H9 (cell line): ENCODE measurements at regions not wholly inside any gene's neighbourhood (a gene's known extent, or its start where the extent isn't known, plus 50 kb on each side); places are given as distances from the start of the nearest gene placed in this dataset.

ENCODE experiments used
- DNase-seq: peaks from one replicate; pipeline ENCODE4 v3.0.0-alpha.2; 2017
- H2AFZ ChIP-seq: one replicate; pipeline ENCODE4 v1.6.1; 2013; ENCODE audit warnings: mild to moderate bottlenecking, low read length, control low read depth, moderate library complexity
- H2AK5ac ChIP-seq: 2 replicates; pipeline ENCODE4 v1.6.1; 2013; ENCODE audit warnings: low read length, control low read depth, mixed read lengths; ENCODE audit not compliant: insufficient read length
- H2BK120ac ChIP-seq: one replicate; pipeline ENCODE4 v1.6.1; 2013; ENCODE audit warnings: low read depth, mild to moderate bottlenecking, low read length, control low read depth, inconsistent platforms; ENCODE audit not compliant: poor library complexity, severe bottlenecking
- H2BK12ac ChIP-seq: 2 replicates; pipeline ENCODE4 v1.6.1; 2013; ENCODE audit warnings: low read length, control low read depth, mixed read lengths, low read depth; ENCODE audit not compliant: insufficient read length
- H2BK15ac ChIP-seq: 2 replicates; pipeline ENCODE4 v1.6.1; 2013; ENCODE audit warnings: low read depth, low read length, control low read depth
- H2BK20ac ChIP-seq: one replicate; pipeline ENCODE4 v1.6.1; 2013; ENCODE audit warnings: low read depth, mild to moderate bottlenecking, low read length, control low read depth, inconsistent platforms; ENCODE audit not compliant: poor library complexity, severe bottlenecking
- H2BK5ac ChIP-seq: 2 replicates; pipeline ENCODE4 v1.6.1; 2013; ENCODE audit warnings: low read length, control low read depth, mixed read lengths; ENCODE audit not compliant: insufficient read length
- H3K14ac ChIP-seq: 2 replicates; pipeline ENCODE4 v1.6.1; 2013; ENCODE audit warnings: low read length, control low read depth; ENCODE audit not compliant: insufficient read depth
- H3K18ac ChIP-seq: 2 replicates; pipeline ENCODE4 v1.6.1; 2013; ENCODE audit warnings: low read depth, mild to moderate bottlenecking, mixed read lengths, low read length, control low read depth; ENCODE audit not compliant: insufficient read length
- H3K23ac ChIP-seq: 2 replicates; pipeline ENCODE4 v1.6.1; 2013; ENCODE audit warnings: low read length, control low read depth, mixed read lengths, low read depth; ENCODE audit not compliant: insufficient read length
- H3K23me2 ChIP-seq: 2 replicates; pipeline ENCODE4 v1.6.1; 2013; ENCODE audit warnings: low read depth, mild to moderate bottlenecking, mixed read lengths, low read length, control low read depth; ENCODE audit not compliant: insufficient read length, poor library complexity, severe bottlenecking
- H3K27ac ChIP-seq: 2 replicates; pipeline ENCODE4 v1.5.1; 2013; ENCODE audit warnings: low read length, control low read depth, mixed read lengths, low read depth; ENCODE audit not compliant: insufficient read length
- H3K27me3 ChIP-seq: 2 replicates; pipeline ENCODE4 v1.6.1; 2013; ENCODE audit warnings: low read length, control low read depth, inconsistent platforms; ENCODE audit not compliant: insufficient read depth
- H3K4ac ChIP-seq: 2 replicates; pipeline ENCODE4 v1.6.1; 2013; ENCODE audit warnings: low read depth, mild to moderate bottlenecking, control low read depth, inconsistent platforms, low read length, moderate library complexity
- H3K4me1 ChIP-seq: 2 replicates; pipeline ENCODE4 v1.6.1; 2013; ENCODE audit warnings: low read length, control low read depth, inconsistent platforms; ENCODE audit not compliant: insufficient read depth
- H3K4me2 ChIP-seq: 2 replicates; pipeline ENCODE4 v1.6.1; 2013; ENCODE audit warnings: low read length, control low read depth, mixed read lengths; ENCODE audit not compliant: insufficient read length, insufficient read depth
- H3K56ac ChIP-seq: 2 replicates; pipeline ENCODE4 v1.6.1; 2013; ENCODE audit warnings: low read depth, mild to moderate bottlenecking, mixed read lengths, low read length, control low read depth; ENCODE audit not compliant: insufficient read length
- H3K79me1 ChIP-seq: 2 replicates; pipeline ENCODE4 v1.6.1; 2013; ENCODE audit warnings: low read depth, mild to moderate bottlenecking, moderate library complexity, low read length, control low read depth, inconsistent platforms; ENCODE audit not compliant: insufficient read depth, poor library complexity, severe bottlenecking
- H3K79me2 ChIP-seq: 2 replicates; pipeline ENCODE4 v1.6.1; 2013; ENCODE audit warnings: low read length, control low read depth, inconsistent platforms; ENCODE audit not compliant: insufficient read depth
- H3K9ac ChIP-seq: 2 replicates; pipeline ENCODE4 v1.6.1; 2013; ENCODE audit warnings: low read length, control low read depth, mixed read lengths; ENCODE audit not compliant: insufficient read length; ENCODE audit errors: extremely low read depth
- H3K9me3 ChIP-seq: one replicate; pipeline ENCODE4 v1.6.1; 2013; ENCODE audit warnings: low read depth, low read length, inconsistent platforms; ENCODE audit not compliant: control insufficient read depth
- H3T11ph ChIP-seq: one replicate; pipeline ENCODE4 v1.6.1; 2013; ENCODE audit warnings: mild to moderate bottlenecking, low read length, control low read depth, inconsistent platforms
- H4K20me1 ChIP-seq: one replicate; pipeline ENCODE4 v1.6.1; 2013; ENCODE audit not compliant: control insufficient read depth, insufficient read length, insufficient read depth
- H4K5ac ChIP-seq: 2 replicates; pipeline ENCODE4 v1.6.1; 2013; ENCODE audit warnings: low read depth, mild to moderate bottlenecking, mixed read lengths, low read length, control low read depth; ENCODE audit not compliant: insufficient read length
- H4K8ac ChIP-seq: replicated peaks from 2 replicates; pipeline ENCODE4 v1.6.1; 2013; ENCODE audit warnings: low read length, control low read depth, mixed read lengths, low read depth; ENCODE audit not compliant: insufficient read length
- H4K91ac ChIP-seq: 2 replicates; pipeline ENCODE4 v1.6.1; 2013; ENCODE audit warnings: low read depth, mild to moderate bottlenecking, moderate library complexity, mixed read lengths, low read length, control low read depth; ENCODE audit not compliant: insufficient read length
- H3K27ac Mint-ChIP-seq, 3 experiments: 2 replicates in 2 of 3; 3 replicates in 1 of 3; pipeline ENCODE4 v1.8.0; 2020 to 2021; ENCODE audit warnings: mixed read lengths in 3 of 3, mild to moderate bottlenecking in 1 of 3, moderate library complexity in 1 of 3
- H3K27me3 Mint-ChIP-seq: 2 replicates; pipeline ENCODE4 v1.8.0; 2021; ENCODE audit warnings: low read depth, mild to moderate bottlenecking, moderate library complexity, mixed read lengths
- H3K36me3 Mint-ChIP-seq, 3 experiments: 2 replicates in 2 of 3; 3 replicates in 1 of 3; pipeline ENCODE4 v1.8.0; 2020 to 2021; ENCODE audit warnings: low read depth in 3 of 3, mixed read lengths in 3 of 3; ENCODE audit not compliant: insufficient read depth in 1 of 3
- H3K4me1 Mint-ChIP-seq, 2 experiments: 2 replicates each; pipeline ENCODE4 v1.8.0; 2020; ENCODE audit warnings: mixed read lengths in 2 of 2
- H3K4me3 Mint-ChIP-seq, 2 experiments: 2 replicates in 1 of 2; 3 replicates in 1 of 2; pipeline ENCODE4 v1.8.0; 2020 to 2021; ENCODE audit warnings: mild to moderate bottlenecking in 2 of 2, mixed read lengths in 2 of 2, moderate library complexity in 1 of 2
- H3K9me3 Mint-ChIP-seq, 2 experiments: 2 replicates in 1 of 2; 3 replicates in 1 of 2; pipeline ENCODE4 v1.8.0; 2020; ENCODE audit warnings: mild to moderate bottlenecking in 2 of 2, mixed read lengths in 2 of 2, moderate library complexity in 1 of 2
- WGBS: extraction: QIAGEN DNeasy Blood & Tissue Kit; methylation state at CpG from one replicate; pipeline ENCODE4 v1.1.7; 2013; ENCODE audit warnings: missing lambda C conversion rate, low lambda C conversion rate, mixed read lengths; ENCODE audit not compliant: insufficient read length; ENCODE audit errors: extremely low coverage; 5-methylcytosine and 5-hydroxymethylcytosine counted together
- TF ChIP-seq, protein P1 (sequence below): fragments of 200-600 bp; sonication (generic); conservative IDR thresholded peaks from 3 replicates; pipeline ENCODE4 v1.8.0; 2021; ENCODE audit warnings: antibody characterized with exemption, mild to moderate bottlenecking

DNA sequence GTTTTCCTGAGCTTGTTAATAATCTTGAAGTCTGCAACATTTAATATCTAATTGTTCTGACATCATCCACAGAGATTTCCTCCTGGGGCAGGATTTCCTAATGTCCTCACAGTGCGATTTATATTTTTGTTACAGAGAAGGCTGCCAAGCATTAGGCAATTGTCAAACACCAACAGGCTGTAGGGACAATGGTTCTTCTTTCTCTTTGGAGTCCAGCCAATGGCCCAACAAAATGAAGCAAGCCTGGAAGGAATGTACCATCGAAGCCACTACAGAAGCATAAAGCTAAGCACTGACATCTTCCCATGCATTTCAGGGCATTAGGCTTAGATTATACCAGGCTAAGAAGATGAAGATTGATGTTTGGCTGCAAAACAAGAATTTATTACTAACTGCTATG lies 173.0 kb upstream of the FRMD4B start:
- no peaks in the 10 kb centered on the region for H3K4me1 Mint-ChIP-seq
- no peak overlapping the region for H3T11ph ChIP-seq
- H2BK15ac ChIP-seq, result no peak overlapping the region
- H3K4me3 Mint-ChIP-seq, result no peak overlapping the region
- no peaks in the 10 kb centered on the region for H3K36me3 Mint-ChIP-seq
- no peak overlapping the region for H3K18ac ChIP-seq
- H2BK12ac ChIP-seq, result no peak overlapping the region
- TF ChIP-seq, protein P1, sequence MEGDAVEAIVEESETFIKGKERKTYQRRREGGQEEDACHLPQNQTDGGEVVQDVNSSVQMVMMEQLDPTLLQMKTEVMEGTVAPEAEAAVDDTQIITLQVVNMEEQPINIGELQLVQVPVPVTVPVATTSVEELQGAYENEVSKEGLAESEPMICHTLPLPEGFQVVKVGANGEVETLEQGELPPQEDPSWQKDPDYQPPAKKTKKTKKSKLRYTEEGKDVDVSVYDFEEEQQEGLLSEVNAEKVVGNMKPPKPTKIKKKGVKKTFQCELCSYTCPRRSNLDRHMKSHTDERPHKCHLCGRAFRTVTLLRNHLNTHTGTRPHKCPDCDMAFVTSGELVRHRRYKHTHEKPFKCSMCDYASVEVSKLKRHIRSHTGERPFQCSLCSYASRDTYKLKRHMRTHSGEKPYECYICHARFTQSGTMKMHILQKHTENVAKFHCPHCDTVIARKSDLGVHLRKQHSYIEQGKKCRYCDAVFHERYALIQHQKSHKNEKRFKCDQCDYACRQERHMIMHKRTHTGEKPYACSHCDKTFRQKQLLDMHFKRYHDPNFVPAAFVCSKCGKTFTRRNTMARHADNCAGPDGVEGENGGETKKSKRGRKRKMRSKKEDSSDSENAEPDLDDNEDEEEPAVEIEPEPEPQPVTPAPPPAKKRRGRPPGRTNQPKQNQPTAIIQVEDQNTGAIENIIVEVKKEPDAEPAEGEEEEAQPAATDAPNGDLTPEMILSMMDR, result no peak
- no peaks in the 10 kb centered on the region for H3K4me1 ChIP-seq
- H3K56ac ChIP-seq, result no peak overlapping the region
- WGBS, result no CpG with 5 or more reads among the region's 2 CpGs
- H3K9me3 ChIP-seq, result no peaks in the 10 kb centered on the region
- H2BK20ac ChIP-seq, result no peak overlapping the region
- no peaks in the 10 kb centered on the region for H3K23me2 ChIP-seq
- no peak for DNase-seq
- no peaks in the 10 kb centered on the region for H3K27me3 ChIP-seq
- no peaks in the 10 kb centered on the region for H3K79me2 ChIP-seq
- H2BK120ac ChIP-seq, result no peak overlapping the region
- no peak overlapping the region for H3K9ac ChIP-seq
- no peak overlapping the region for H4K8ac ChIP-seq
- H4K20me1 ChIP-seq, result no peaks in the 10 kb centered on the region
- H4K91ac ChIP-seq, result no peak overlapping the region
- H2AK5ac ChIP-seq, result no peak overlapping the region
- no peak overlapping the region for H3K27ac Mint-ChIP-seq
- H2BK5ac ChIP-seq, result no peak overlapping the region
- H3K79me1 ChIP-seq, result no peaks in the 10 kb centered on the region
- no peak overlapping the region for H2AFZ ChIP-seq
- no peak overlapping the region for H3K4me2 ChIP-seq
- no peak overlapping the region for H4K5ac ChIP-seq
- no peak overlapping the region for H3K23ac ChIP-seq
- H3K14ac ChIP-seq, result no peak overlapping the region
- H3K27me3 Mint-ChIP-seq, result peaks cover 6% of the 10 kb centered on the region; the same call in 1 of the 2 replicates
- H3K27ac ChIP-seq, result no peak overlapping the region
- H3K4ac ChIP-seq, result no peak overlapping the region
- no peaks in the 10 kb centered on the region for H3K9me3 Mint-ChIP-seq
